Keratinocyte (primary cell): ENCODE measurements at regions not wholly inside any gene's neighbourhood (a gene's known extent, or its start where the extent isn't known, plus 50 kb on each side); places are given as distances from the start of the nearest gene placed in this dataset.

Experiments used
- CTCF ChIP-seq, 3 experiments: IDR thresholded peaks in 1 of 3; conservative IDR thresholded peaks in 1 of 3; optimal IDR thresholded peaks in 1 of 3; 2 replicates in 2 of 3; 3 replicates in 1 of 3; pipeline versions ENCODE3 to v1.5.1; 2011; ENCODE audit warnings: low read length in 3 of 3, mild to moderate bottlenecking in 3 of 3, moderate library complexity in 2 of 3, control low read depth in 1 of 3, inconsistent platforms in 1 of 3; ENCODE audit not compliant: insufficient read depth in 2 of 3; ENCODE audit errors: extremely low read depth in 1 of 3
- EZH2 ChIP-seq: IDR thresholded peaks from one replicate; pipeline ENCODE4 v1.6.1; 2012; ENCODE audit warnings: inconsistent platforms, mild to moderate bottlenecking, low read length, moderate library complexity

- no peak for TF ChIP-seq CTCF (optimal IDR thresholded peaks at IDR 0.05 in 1 of 3, IDR thresholded peaks at IDR 0.05 in 1 of 3, conservative IDR thresholded peaks at IDR 0.05 in 1 of 3; ENCODE audit: extremely low read depth in 1 of 3, insufficient read depth in 2 of 3, low read length in 3 of 3)
- no peak for TF ChIP-seq EZH2
Measured at GRCh38 chr2:39836638-39837037, 57.6 kb upstream of the THUMPD2 start.
